GM21515 (cell line): ENCODE measurements at regions not wholly inside any gene's neighbourhood (a gene's known extent, or its start where the extent isn't known, plus 50 kb on each side); places are given as distances from the start of the nearest gene placed in this dataset.

Source experiments
- ATAC-seq: cut with Tn5 transposase; IDR thresholded peaks from one replicate; pipeline ENCODE4 v1.9.1; 2021; ENCODE audit not compliant: unreplicated experiment

GRCh38 chr5:56466136-56466816, 233.1 kb upstream of the ANKRD55 start:
- ATAC-seq = no peak

GRCh38 chr5:56465769-56466135, 232.6 kb upstream of the ANKRD55 start:
- ATAC-seq = no peak

- no peak for ATAC-seq
These were observed 232.0 kb upstream of the ANKRD55 start for GRCh38 chr5:56464935-56465768.

GRCh38 chr5:56463944-56464571, 230.9 kb upstream of the ANKRD55 start:
- no peak for ATAC-seq

- ATAC-seq = no peak
These were observed 228.5 kb upstream of the ANKRD55 start for GRCh38 chr5:56461584-56461983.

- ATAC-seq = no peak
These were observed 227.6 kb upstream of the ANKRD55 start for GRCh38 chr5:56460681-56461191.

GRCh38 chr5:56460195-56460546, 227.0 kb upstream of the ANKRD55 start:
- no peak for ATAC-seq

- ATAC-seq = no peak
These were observed 226.5 kb upstream of the ANKRD55 start for GRCh38 chr5:56459394-56460194.

- no peak for ATAC-seq
These were observed 225.0 kb upstream of the ANKRD55 start for GRCh38 chr5:56457887-56458812.

GRCh38 chr5:56456002-56456401, 222.9 kb upstream of the ANKRD55 start:
- ATAC-seq = no peak

GRCh38 chr5:56455417-56455816, 222.3 kb upstream of the ANKRD55 start:
- ATAC-seq = no peak

- no peak for ATAC-seq
These were observed 221.2 kb upstream of the ANKRD55 start for GRCh38 chr5:56454219-56454862.

GRCh38 chr5:56451742-56452141, 218.6 kb upstream of the ANKRD55 start:
- ATAC-seq = no peak

- ATAC-seq = no peak
These were observed 217.6 kb upstream of the ANKRD55 start for GRCh38 chr5:56450766-56451165.

GRCh38 chr5:56449071-56449640, 216.0 kb upstream of the ANKRD55 start:
- ATAC-seq = no peak

GRCh38 chr5:56447656-56448055, 214.5 kb upstream of the ANKRD55 start:
- no peak for ATAC-seq

- no peak for ATAC-seq
These were observed 214.1 kb upstream of the ANKRD55 start for GRCh38 chr5:56447232-56447631.

- no peak for ATAC-seq
These were observed 213.6 kb upstream of the ANKRD55 start for GRCh38 chr5:56446728-56447127.

GRCh38 chr5:56443826-56444225, 210.7 kb upstream of the ANKRD55 start:
- no peak for ATAC-seq
